ENCODE measurements at regions not wholly inside any gene's neighbourhood (a gene's known extent, or its start where the extent isn't known, plus 50 kb on each side); places are given as distances from the start of the nearest gene placed in this dataset.

DNA sequence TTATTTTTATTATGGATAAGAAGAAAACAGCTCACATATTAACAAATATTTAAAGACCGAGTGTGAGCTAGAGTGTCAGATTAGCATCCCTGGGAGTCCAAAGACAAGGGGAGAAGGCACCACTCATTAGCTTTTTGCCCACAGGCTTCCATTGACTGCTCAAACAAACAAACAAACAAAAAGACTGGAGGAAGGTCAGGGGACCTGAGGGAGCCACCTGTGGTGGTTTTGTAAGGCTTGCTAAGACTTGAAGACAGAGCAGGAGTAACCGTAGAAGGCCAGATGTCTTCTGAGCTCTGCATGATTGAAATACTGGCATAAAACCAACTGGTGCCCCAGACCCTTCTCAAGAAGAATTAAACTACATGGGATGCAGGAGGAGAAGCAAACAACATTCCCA lies 395.2 kb upstream of the CNTN5 start:
- TF ChIP-seq EP300 (IDR thresholded peaks at IDR 0.05; ENCODE audit: borderline replicate concordance in 1 of 2, low read depth in 1 of 2, low read length in 1 of 2) (no peak), POLR2AphosphoS5 (IDR thresholded peaks at IDR 0.05; ENCODE audit: low read depth, low read length) (no peak), TAF1 (IDR thresholded peaks at IDR 0.05; ENCODE audit: borderline replicate concordance, low read depth, low read length) (no peak), RFX5 (IDR thresholded peaks at IDR 0.05; ENCODE audit: low read length) (no peak), TCF12 (IDR thresholded peaks at IDR 0.05) (no peak), SIN3A (IDR thresholded peaks at IDR 0.05; ENCODE audit: borderline replicate concordance, low read depth, low read length) (no peak)
- TF ChIP-seq, protein P1, sequence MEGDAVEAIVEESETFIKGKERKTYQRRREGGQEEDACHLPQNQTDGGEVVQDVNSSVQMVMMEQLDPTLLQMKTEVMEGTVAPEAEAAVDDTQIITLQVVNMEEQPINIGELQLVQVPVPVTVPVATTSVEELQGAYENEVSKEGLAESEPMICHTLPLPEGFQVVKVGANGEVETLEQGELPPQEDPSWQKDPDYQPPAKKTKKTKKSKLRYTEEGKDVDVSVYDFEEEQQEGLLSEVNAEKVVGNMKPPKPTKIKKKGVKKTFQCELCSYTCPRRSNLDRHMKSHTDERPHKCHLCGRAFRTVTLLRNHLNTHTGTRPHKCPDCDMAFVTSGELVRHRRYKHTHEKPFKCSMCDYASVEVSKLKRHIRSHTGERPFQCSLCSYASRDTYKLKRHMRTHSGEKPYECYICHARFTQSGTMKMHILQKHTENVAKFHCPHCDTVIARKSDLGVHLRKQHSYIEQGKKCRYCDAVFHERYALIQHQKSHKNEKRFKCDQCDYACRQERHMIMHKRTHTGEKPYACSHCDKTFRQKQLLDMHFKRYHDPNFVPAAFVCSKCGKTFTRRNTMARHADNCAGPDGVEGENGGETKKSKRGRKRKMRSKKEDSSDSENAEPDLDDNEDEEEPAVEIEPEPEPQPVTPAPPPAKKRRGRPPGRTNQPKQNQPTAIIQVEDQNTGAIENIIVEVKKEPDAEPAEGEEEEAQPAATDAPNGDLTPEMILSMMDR (IDR thresholded peaks at IDR 0.05) = no peak
- TF ChIP-seq, protein P2, sequence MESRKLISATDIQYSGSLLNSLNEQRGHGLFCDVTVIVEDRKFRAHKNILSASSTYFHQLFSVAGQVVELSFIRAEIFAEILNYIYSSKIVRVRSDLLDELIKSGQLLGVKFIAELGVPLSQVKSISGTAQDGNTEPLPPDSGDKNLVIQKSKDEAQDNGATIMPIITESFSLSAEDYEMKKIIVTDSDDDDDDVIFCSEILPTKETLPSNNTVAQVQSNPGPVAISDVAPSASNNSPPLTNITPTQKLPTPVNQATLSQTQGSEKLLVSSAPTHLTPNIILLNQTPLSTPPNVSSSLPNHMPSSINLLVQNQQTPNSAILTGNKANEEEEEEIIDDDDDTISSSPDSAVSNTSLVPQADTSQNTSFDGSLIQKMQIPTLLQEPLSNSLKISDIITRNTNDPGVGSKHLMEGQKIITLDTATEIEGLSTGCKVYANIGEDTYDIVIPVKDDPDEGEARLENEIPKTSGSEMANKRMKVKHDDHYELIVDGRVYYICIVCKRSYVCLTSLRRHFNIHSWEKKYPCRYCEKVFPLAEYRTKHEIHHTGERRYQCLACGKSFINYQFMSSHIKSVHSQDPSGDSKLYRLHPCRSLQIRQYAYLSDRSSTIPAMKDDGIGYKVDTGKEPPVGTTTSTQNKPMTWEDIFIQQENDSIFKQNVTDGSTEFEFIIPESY (IDR thresholded peaks at IDR 0.05; ENCODE audit: borderline replicate concordance, low read depth) = no peak
- TF ChIP-seq, protein P3, sequence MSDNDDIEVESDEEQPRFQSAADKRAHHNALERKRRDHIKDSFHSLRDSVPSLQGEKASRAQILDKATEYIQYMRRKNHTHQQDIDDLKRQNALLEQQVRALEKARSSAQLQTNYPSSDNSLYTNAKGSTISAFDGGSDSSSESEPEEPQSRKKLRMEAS (IDR thresholded peaks at IDR 0.05; ENCODE audit: low read depth) = no peak
- TF ChIP-seq, protein P4, sequence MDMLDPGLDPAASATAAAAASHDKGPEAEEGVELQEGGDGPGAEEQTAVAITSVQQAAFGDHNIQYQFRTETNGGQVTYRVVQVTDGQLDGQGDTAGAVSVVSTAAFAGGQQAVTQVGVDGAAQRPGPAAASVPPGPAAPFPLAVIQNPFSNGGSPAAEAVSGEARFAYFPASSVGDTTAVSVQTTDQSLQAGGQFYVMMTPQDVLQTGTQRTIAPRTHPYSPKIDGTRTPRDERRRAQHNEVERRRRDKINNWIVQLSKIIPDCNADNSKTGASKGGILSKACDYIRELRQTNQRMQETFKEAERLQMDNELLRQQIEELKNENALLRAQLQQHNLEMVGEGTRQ (IDR thresholded peaks at IDR 0.05; ENCODE audit: borderline replicate concordance, low read depth, low read length) = no peak
- TF ChIP-seq, protein P5, sequence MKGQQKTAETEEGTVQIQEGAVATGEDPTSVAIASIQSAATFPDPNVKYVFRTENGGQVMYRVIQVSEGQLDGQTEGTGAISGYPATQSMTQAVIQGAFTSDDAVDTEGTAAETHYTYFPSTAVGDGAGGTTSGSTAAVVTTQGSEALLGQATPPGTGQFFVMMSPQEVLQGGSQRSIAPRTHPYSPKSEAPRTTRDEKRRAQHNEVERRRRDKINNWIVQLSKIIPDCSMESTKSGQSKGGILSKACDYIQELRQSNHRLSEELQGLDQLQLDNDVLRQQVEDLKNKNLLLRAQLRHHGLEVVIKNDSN (IDR thresholded peaks at IDR 0.05; ENCODE audit: borderline replicate concordance, low read depth) = no peak
- TF ChIP-seq, protein P6, sequence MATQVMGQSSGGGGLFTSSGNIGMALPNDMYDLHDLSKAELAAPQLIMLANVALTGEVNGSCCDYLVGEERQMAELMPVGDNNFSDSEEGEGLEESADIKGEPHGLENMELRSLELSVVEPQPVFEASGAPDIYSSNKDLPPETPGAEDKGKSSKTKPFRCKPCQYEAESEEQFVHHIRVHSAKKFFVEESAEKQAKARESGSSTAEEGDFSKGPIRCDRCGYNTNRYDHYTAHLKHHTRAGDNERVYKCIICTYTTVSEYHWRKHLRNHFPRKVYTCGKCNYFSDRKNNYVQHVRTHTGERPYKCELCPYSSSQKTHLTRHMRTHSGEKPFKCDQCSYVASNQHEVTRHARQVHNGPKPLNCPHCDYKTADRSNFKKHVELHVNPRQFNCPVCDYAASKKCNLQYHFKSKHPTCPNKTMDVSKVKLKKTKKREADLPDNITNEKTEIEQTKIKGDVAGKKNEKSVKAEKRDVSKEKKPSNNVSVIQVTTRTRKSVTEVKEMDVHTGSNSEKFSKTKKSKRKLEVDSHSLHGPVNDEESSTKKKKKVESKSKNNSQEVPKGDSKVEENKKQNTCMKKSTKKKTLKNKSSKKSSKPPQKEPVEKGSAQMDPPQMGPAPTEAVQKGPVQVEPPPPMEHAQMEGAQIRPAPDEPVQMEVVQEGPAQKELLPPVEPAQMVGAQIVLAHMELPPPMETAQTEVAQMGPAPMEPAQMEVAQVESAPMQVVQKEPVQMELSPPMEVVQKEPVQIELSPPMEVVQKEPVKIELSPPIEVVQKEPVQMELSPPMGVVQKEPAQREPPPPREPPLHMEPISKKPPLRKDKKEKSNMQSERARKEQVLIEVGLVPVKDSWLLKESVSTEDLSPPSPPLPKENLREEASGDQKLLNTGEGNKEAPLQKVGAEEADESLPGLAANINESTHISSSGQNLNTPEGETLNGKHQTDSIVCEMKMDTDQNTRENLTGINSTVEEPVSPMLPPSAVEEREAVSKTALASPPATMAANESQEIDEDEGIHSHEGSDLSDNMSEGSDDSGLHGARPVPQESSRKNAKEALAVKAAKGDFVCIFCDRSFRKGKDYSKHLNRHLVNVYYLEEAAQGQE (IDR thresholded peaks at IDR 0.05; ENCODE audit: low read depth, low read length) = no peak

Measured in SK-N-SH (cell line).